ENCODE measurements at regions not wholly inside any gene's neighbourhood (a gene's known extent, or its start where the extent isn't known, plus 50 kb on each side); places are given as distances from the start of the nearest gene placed in this dataset.

DNA sequence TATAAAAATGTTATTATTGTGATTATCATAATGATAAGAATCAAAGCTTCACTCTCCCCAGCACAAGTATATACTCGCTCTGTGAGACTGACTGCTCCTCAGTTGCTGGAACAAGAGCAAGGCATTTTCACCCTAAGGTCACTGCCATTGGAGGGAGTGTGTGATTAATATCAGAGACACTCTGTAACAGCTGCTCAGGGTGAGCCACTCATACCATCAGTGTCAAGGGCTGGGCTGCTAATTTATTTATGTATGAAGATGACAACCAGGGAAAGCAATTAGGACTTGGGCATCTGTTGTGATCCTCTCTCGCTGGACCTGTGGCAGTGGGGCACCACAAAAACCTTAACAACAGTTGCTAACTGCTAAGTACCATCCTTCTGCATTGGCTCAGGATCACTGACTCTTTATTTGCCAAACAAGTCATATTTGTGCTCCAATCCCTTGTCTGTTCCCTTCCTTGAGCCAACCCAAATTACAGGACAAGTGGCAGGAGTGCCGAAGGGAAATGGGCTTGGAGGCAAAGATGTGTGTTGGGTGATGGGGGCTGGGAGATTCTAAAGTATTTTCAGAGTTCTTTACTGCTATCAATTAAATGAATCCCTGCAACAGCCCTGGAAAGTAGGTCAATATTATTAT, 297.5 kb upstream of the STT3B start:
- H3K9ac ChIP-seq (ENCODE audit: low read depth in 2 of 2, low read length in 2 of 2), result no peak overlapping the region
- H3K36me3 ChIP-seq, result no peaks in the 10 kb centered on the region
- H3K9me3 ChIP-seq, result no peaks in the 10 kb centered on the region
- no peak overlapping the region for H3K4me3 ChIP-seq
- intact Hi-C loops (cut with DNase I), result no loop called here
- no peak for DNase-seq
- H3K4me1 ChIP-seq, result no peaks in the 10 kb centered on the region
- no peaks in the 10 kb centered on the region for H3K27me3 ChIP-seq
- TF ChIP-seq, protein P1, sequence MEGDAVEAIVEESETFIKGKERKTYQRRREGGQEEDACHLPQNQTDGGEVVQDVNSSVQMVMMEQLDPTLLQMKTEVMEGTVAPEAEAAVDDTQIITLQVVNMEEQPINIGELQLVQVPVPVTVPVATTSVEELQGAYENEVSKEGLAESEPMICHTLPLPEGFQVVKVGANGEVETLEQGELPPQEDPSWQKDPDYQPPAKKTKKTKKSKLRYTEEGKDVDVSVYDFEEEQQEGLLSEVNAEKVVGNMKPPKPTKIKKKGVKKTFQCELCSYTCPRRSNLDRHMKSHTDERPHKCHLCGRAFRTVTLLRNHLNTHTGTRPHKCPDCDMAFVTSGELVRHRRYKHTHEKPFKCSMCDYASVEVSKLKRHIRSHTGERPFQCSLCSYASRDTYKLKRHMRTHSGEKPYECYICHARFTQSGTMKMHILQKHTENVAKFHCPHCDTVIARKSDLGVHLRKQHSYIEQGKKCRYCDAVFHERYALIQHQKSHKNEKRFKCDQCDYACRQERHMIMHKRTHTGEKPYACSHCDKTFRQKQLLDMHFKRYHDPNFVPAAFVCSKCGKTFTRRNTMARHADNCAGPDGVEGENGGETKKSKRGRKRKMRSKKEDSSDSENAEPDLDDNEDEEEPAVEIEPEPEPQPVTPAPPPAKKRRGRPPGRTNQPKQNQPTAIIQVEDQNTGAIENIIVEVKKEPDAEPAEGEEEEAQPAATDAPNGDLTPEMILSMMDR (IDR thresholded peaks at IDR 0.05), result no peak
- no peak overlapping the region for H3K27ac ChIP-seq

DNA sequence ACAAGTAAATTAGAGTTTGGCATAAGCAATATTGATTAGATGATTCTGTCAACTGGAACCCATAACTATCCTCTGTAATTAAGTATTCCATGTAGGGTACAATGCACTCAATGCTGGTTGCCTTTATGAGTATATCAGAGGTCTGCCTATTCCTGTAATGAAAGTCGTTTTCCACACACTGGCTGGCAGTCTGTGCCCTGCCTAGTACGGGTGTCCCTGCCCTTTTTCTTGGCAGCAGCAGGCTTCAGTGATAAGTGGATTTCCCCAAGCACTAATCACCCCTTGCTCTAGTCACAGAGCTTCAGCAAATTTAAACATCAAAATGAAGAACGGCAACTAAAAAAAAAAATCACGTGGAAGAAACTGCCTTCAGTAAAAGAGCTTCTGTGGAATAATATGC, 294.8 kb upstream of the STT3B start:
- H3K4me1 ChIP-seq, result no peaks in the 10 kb centered on the region
- no peaks in the 10 kb centered on the region for H3K9me3 ChIP-seq
- intact Hi-C loops (cut with DNase I), result no loop called here
- TF ChIP-seq, protein P1 (IDR thresholded peaks at IDR 0.05), result no peak
- no peak for DNase-seq
- no peaks in the 10 kb centered on the region for H3K27me3 ChIP-seq
- H3K27ac ChIP-seq, result no peak overlapping the region
- H3K4me3 ChIP-seq, result no peak overlapping the region
- H3K36me3 ChIP-seq, result no peaks in the 10 kb centered on the region
- no peak overlapping the region for H3K9ac ChIP-seq (ENCODE audit: low read depth in 2 of 2, low read length in 2 of 2)

DNA sequence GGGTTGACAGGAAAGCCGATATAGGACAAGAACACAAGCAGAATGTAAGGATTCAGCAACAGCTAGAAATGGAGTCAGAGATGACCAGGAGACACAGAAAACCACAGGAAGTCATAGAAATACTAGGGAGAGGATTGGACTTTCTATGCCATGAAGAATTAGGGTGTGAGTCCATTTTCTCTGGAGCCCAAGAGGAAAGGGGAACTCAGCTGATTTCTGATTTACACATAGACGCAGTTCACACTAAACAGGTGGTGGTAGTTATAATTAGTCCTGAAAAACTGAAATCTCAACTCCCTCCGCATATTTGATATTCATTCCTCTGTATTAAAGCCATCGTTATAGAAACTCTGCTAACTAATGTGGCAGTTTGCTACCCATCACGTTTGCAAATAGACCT, 292.7 kb upstream of the STT3B start:
- Histone ChIP-seq H3K4me3 (no peak overlapping the region), H3K9me3 (no peaks in the 10 kb centered on the region), H3K27ac (no peak overlapping the region), H3K27me3 (no peaks in the 10 kb centered on the region), H3K36me3 (no peaks in the 10 kb centered on the region), H3K9ac (ENCODE audit: low read depth in 2 of 2, low read length in 2 of 2) (no peak overlapping the region), H3K4me1 (no peaks in the 10 kb centered on the region)
- TF ChIP-seq, protein P1 (IDR thresholded peaks at IDR 0.05), result no peak
- intact Hi-C loops (cut with DNase I), result no loop called here
- DNase-seq, result no peak

DNA sequence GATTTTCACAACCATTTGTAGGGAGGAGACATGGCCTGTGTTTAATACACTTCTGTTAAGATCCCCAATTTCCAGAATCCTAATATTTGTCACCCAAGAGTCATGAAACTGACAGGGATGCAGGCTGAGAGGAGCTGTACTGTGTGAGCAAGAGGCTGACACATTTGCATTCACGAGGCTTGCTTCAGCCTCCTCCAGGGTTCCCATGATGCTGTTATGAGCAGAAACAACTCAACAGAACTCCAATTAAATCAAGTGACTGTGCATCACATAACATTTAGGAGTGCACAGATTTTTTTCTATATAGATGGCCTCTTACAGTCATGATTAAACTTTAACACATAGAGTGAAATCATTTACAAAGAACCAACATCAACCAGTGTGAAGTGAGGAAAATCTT, 292.3 kb upstream of the STT3B start:
- H3K4me3 ChIP-seq, result no peak overlapping the region
- TF ChIP-seq, protein P1 (IDR thresholded peaks at IDR 0.05), result no peak
- no peaks in the 10 kb centered on the region for H3K9me3 ChIP-seq
- H3K9ac ChIP-seq (ENCODE audit: low read depth in 2 of 2, low read length in 2 of 2), result no peak overlapping the region
- no peaks in the 10 kb centered on the region for H3K4me1 ChIP-seq
- no peak overlapping the region for H3K27ac ChIP-seq
- H3K36me3 ChIP-seq, result no peaks in the 10 kb centered on the region
- no peaks in the 10 kb centered on the region for H3K27me3 ChIP-seq
- DNase-seq, result no peak
- intact Hi-C loops (cut with DNase I), result no loop called here

DNA sequence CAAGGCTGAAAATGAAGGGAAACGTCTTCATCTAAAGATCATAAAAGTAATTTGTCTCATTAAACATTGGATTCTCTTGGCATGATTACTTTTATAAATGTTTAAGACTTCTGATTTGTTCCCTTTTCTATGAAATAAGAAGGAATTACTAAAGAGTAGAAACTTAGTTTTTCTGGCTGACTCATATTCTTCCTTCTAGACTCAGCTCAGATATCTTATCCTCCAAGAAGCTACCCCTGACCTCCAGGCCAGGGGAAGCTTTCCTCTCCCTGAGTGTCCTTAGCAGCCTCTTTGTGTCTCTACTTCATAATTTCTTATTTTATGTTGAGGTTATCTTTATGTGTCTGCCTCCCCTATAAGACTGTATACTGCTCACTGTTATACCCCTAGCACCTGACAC, 291.9 kb upstream of the STT3B start:
- Histone ChIP-seq H3K36me3 (no peaks in the 10 kb centered on the region), H3K27ac (no peak overlapping the region), H3K9me3 (no peaks in the 10 kb centered on the region), H3K4me3 (no peak overlapping the region), H3K27me3 (no peaks in the 10 kb centered on the region), H3K4me1 (no peaks in the 10 kb centered on the region), H3K9ac (ENCODE audit: low read depth in 2 of 2, low read length in 2 of 2) (no peak overlapping the region)
- TF ChIP-seq, protein P1 (IDR thresholded peaks at IDR 0.05), result no peak
- intact Hi-C loops (cut with DNase I), result no loop called here
- DNase-seq, result no peak
